GM21723 (cell line): ENCODE measurements at regions not wholly inside any gene's neighbourhood (a gene's known extent, or its start where the extent isn't known, plus 50 kb on each side); places are given as distances from the start of the nearest gene placed in this dataset.

Source experiments
- ATAC-seq: cut with Tn5 transposase; IDR thresholded peaks from one replicate; pipeline ENCODE4 v1.9.1; 2021; ENCODE audit warnings: mild to moderate bottlenecking, moderate library complexity; ENCODE audit not compliant: unreplicated experiment

- no peak for ATAC-seq
Measured at GRCh38 chr9:89985068-89985467, 380.3 kb downstream of the GADD45G start.

- ATAC-seq: no peak
Measured at GRCh38 chr9:89986190-89986589, 381.4 kb downstream of the GADD45G start.

DNA sequence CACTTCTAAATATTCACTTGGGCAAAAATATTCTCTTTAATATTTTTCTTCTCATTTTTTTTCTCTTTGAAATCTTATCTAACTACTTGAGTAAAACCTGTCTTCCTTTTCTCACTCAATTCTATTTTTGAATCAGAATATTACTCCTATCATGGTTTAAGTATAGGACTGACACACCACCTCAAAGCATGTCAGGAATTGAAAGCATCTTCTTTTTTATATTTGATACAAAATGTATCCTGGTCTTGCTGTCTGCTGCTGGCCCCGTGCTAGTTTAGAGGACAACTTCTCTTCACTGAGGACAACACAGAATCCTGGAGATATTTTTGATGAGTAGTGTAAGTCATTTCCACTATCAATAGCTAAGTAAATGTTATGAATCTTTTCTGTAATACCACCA is 383.6 kb downstream of the GADD45G start:
- ATAC-seq: no peak

DNA sequence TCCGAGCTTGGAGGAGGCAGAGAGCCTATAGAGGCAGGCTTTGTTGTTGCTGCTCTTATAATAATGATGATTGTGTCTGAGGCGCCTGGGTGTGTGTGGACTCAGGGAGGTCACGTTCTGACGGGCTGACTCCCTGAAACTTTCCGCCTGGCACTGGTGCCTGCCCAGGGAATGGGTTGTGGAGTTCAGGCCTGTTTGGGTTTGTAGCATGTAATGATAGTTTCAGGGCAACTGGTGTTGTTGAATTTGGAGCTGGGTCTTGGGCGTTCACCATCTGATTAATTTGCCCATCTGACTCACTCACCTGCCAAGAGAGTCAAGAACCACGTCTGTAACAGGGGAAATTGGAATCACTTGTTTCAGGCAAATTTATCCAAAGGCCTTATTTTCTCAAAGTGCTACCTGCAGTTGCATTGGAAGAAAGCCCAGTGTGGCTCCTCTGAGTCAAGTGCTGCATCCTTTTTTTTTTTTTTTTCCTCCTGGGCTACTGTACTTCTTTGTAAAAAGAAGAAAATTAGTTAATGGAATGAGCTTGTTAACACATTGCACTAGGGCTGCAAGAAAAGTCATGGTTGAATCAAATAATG is 386.5 kb downstream of the GADD45G start:
- ATAC-seq: no peak

DNA sequence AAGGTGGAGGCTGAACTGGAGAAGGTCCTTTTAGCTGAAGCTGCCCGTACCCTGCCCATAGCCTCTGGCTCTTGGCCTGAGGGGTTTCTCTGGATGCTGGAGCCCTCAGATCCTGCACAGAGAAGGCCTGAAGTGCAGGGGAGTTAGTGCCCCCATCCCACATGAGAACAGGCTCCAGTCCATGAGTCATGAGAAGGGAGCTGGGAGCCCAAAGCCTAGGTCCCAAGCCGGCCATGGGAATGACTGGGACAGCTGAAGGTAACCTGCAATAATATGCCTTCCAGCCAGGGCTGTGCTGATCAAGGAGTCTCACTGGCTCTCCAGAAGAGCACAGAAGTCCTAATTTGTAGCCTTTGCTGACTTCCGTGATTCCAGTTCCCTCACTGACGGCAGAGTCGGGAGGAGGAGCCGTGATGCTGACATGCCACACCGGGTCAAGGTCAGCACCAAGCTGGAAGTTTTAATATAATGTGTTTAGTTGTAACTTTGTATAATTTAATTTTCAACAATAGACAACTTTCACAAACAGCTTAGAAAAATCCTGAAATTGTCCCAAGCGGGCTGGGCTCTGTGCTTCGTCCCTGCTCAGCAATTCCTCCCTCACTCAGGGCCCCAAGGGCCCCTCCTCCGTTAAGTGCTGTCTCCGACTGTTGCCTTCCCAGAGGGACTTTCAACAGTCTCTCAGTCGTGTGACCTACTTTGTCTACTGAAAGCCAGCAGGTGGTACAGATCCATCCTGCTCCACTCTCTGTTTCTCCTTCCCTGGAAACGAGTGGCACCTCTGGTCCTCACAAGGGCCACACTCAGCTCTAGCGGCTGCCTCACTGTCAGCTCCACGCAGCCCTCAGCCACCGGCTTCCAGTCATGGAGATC is 387.8 kb downstream of the GADD45G start:
- ATAC-seq: no peak

- no peak for ATAC-seq
Measured at GRCh38 chr9:89993678-89994630, 389.1 kb downstream of the GADD45G start.

GRCh38 chr9:89994988-89995613 is 390.3 kb downstream of the GADD45G start:
- no peak for ATAC-seq

- no peak for ATAC-seq
Measured at GRCh38 chr9:89996116-89996515, 391.3 kb downstream of the GADD45G start.

GRCh38 chr9:89996773-89997172 is 392.0 kb downstream of the GADD45G start:
- no peak for ATAC-seq

DNA sequence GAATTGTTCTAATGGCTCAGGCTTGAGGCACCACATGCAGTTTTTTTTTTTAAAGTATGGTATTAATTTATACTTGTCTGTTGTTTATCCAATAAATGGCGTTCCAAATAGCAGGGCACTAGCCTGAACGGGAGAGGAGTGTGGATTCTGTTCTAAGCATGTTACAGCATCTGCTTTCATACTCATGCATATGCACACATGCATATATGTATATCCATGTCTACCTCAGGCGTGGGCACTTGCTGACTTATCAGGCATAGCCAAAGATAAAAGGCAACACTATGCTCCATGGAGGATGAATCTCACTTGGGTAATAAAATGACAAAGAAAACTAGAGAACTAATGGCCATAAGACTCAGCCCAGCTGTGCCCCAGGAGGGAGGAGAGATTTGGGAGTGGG is 393.8 kb downstream of the GADD45G start:
- no peak for ATAC-seq

DNA sequence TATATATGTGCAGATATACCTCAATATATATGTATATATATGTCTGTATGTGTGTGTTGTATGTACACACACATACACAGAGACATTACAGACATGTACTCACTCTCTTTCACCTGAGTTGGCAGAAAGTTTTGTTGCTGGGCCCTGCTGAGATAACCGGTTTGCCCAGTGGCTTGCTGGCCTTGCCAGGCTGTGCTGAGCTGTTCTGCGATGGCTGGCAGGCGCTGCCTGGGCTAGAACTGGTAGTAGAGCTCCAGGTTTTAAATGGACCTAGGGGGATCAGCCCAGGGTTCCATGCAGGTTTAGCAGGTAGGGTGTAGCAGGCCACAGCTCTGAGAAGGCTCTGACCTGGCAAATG is 394.3 kb downstream of the GADD45G start:
- ATAC-seq: peak; percentile 12

GRCh38 chr9:89999534-90000370 is 394.9 kb downstream of the GADD45G start:
- peak; percentile 93 for ATAC-seq

- no peak for ATAC-seq
Measured at GRCh38 chr9:90000925-90001324, 396.1 kb downstream of the GADD45G start.

DNA sequence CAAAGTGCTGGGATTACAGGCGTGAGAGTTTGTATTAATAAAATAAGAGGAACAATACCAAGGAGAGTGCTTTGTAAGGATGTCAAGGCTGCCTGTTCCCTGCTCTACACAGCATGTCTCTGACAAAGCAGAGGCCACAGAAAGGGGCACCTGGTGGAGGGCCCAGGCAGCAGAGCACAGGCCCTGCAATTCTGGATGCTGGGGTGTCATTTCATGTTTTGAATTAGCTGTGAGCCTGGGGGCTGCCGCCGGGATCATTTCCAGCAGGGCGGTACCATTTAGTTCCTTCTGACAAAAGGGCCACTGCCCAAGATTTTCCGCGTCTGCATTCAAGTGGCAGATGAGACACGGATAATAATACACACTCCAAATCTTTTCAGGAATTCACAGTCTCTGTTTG is 396.9 kb downstream of the GADD45G start:
- ATAC-seq: no peak

- ATAC-seq: no peak
Measured at GRCh38 chr9:90002397-90003271, 397.8 kb downstream of the GADD45G start.

- ATAC-seq: no peak
Measured at GRCh38 chr9:90005388-90005787, 400.6 kb downstream of the GADD45G start.

GRCh38 chr9:90007516-90008440 is 403.0 kb downstream of the GADD45G start:
- ATAC-seq: no peak

- ATAC-seq: no peak
Measured at GRCh38 chr9:90009447-90009846, 404.6 kb downstream of the GADD45G start.
